Neural cell (in vitro differentiated cells): ENCODE measurements at regions not wholly inside any gene's neighbourhood (a gene's known extent, or its start where the extent isn't known, plus 50 kb on each side); places are given as distances from the start of the nearest gene placed in this dataset.

ENCODE experiments used
- H2AFZ ChIP-seq: fragments of 200-600, 300-800 bp; sonication (generic), shearing (Covaris generic); 2 replicates; pipeline ENCODE4 v1.6.0; 2014; ENCODE audit warnings: low read depth, mild to moderate bottlenecking, antibody characterized with exemption, low read length, moderate library complexity
- H3F3A ChIP-seq: fragments of 200-600 bp; shearing (Covaris generic); 2 replicates; pipeline ENCODE4 v1.6.1; 2016; ENCODE audit warnings: mild to moderate bottlenecking, moderate library complexity, mixed read lengths, antibody characterized with exemption, low read length; ENCODE audit not compliant: insufficient read depth, poor library complexity, severe bottlenecking
- H3K27ac ChIP-seq: fragments of 200-600, 300-800 bp; sonication (generic), shearing (Covaris generic); 2 replicates; pipeline ENCODE4 v1.5.1; 2014; ENCODE audit warnings: mild to moderate bottlenecking, low read length, moderate library complexity
- H3K27me3 ChIP-seq: fragments of 300-800, 200-600 bp; sonication (generic), shearing (Covaris generic); 2 replicates; pipeline ENCODE4 v1.6.0; 2014; ENCODE audit warnings: mild to moderate bottlenecking, low read depth, low read length, moderate library complexity; ENCODE audit not compliant: insufficient read depth
- H3K36me3 ChIP-seq: fragments of 300-800, 200-600 bp; sonication (generic), shearing (Covaris generic); 2 replicates; pipeline ENCODE4 v1.5.1; 2014; ENCODE audit warnings: mild to moderate bottlenecking, antibody characterized with exemption, low read length, moderate library complexity; ENCODE audit not compliant: insufficient read depth
- H3K4me2 ChIP-seq: fragments of 300-800, 200-600 bp; sonication (generic), shearing (Covaris generic); 2 replicates; pipeline ENCODE4 v1.6.0; 2014; ENCODE audit warnings: mild to moderate bottlenecking, low read length
- H3K4me3 ChIP-seq: fragments of 300-800, 200-600 bp; sonication (generic), shearing (Covaris generic); 2 replicates; pipeline ENCODE4 v1.5.1; 2014; ENCODE audit warnings: mild to moderate bottlenecking, low read length, moderate library complexity
- H3K79me2 ChIP-seq: fragments of 200-600 bp; shearing (Covaris generic); replicated peaks from 2 replicates; pipeline ENCODE4 v1.6.0; 2014; ENCODE audit warnings: mild to moderate bottlenecking, low read length, moderate library complexity; ENCODE audit not compliant: insufficient read depth
- H3K9ac ChIP-seq: fragments of 300-800, 200-600 bp; sonication (generic), shearing (Covaris generic); 2 replicates; pipeline ENCODE4 v1.6.1; 2016; ENCODE audit warnings: mild to moderate bottlenecking, low read length, mixed read lengths
- H3K9me2 ChIP-seq: fragments of 200-600 bp; shearing (Covaris generic); 2 replicates; pipeline ENCODE4 v1.6.1; 2016; ENCODE audit warnings: mild to moderate bottlenecking, low read length, mixed read lengths; ENCODE audit not compliant: insufficient read depth
- H3K9me3 ChIP-seq: fragments of 200-600, 300-800 bp; sonication (generic), shearing (Covaris generic); 2 replicates; pipeline ENCODE4 v1.6.1; 2016; ENCODE audit warnings: mild to moderate bottlenecking, mixed run types, low read length, moderate library complexity, mixed read lengths
- H4K20me1 ChIP-seq: fragments of 200-600 bp; shearing (Covaris generic); 2 replicates; pipeline ENCODE4 v1.6.1; 2016; ENCODE audit warnings: mild to moderate bottlenecking, mixed run types; ENCODE audit not compliant: insufficient read depth
- CTCF ChIP-seq: fragments of 450-650 bp; IDR thresholded peaks from 2 replicates; pipeline ENCODE4 v1.5.1; 2014; ENCODE audit warnings: antibody characterized with exemption, mild to moderate bottlenecking, moderate library complexity; ENCODE audit not compliant: poor library complexity, severe bottlenecking
- EP300 ChIP-seq: fragments of 450-650 bp; conservative IDR thresholded peaks from 2 replicates; pipeline ENCODE4 v1.6.1; 2014; ENCODE audit warnings: antibody characterized with exemption, mild to moderate bottlenecking, moderate library complexity; ENCODE audit not compliant: poor library complexity, severe bottlenecking
- EZH2 ChIP-seq: fragments of 200-600, 300-800 bp; shearing (Covaris generic), sonication (generic); IDR thresholded peaks from 2 replicates; pipeline ENCODE4 v1.6.1; 2014; ENCODE audit warnings: antibody characterized with exemption, low read length, borderline replicate concordance, mild to moderate bottlenecking; ENCODE audit not compliant: insufficient read depth, poor library complexity, severe bottlenecking
- MXI1 ChIP-seq: fragments of 450-650 bp; conservative IDR thresholded peaks from 2 replicates; pipeline ENCODE4 v1.6.1; 2014; ENCODE audit warnings: antibody characterized with exemption, mild to moderate bottlenecking; ENCODE audit not compliant: poor library complexity, severe bottlenecking
- POLR2AphosphoS5 ChIP-seq: IDR thresholded peaks from 2 replicates; pipeline ENCODE4 v1.6.1; 2012
- RAD21 ChIP-seq: fragments of 450-650 bp; conservative IDR thresholded peaks from 2 replicates; pipeline ENCODE4 v1.6.1; 2014; ENCODE audit warnings: antibody characterized with exemption, mild to moderate bottlenecking, moderate library complexity
- SMC3 ChIP-seq: fragments of 450-650 bp; conservative IDR thresholded peaks from 2 replicates; pipeline ENCODE4 v1.6.1; 2014; ENCODE audit warnings: antibody characterized with exemption, mild to moderate bottlenecking, moderate library complexity; ENCODE audit not compliant: poor library complexity
- TAF1 ChIP-seq: IDR thresholded peaks from 2 replicates; pipeline ENCODE4 v1.6.1; 2012; ENCODE audit warnings: low read depth
- TF ChIP-seq, protein P1 (sequence below): IDR thresholded peaks from 2 replicates; pipeline ENCODE4 v1.6.1; 2012; ENCODE audit warnings: borderline replicate concordance

DNA sequence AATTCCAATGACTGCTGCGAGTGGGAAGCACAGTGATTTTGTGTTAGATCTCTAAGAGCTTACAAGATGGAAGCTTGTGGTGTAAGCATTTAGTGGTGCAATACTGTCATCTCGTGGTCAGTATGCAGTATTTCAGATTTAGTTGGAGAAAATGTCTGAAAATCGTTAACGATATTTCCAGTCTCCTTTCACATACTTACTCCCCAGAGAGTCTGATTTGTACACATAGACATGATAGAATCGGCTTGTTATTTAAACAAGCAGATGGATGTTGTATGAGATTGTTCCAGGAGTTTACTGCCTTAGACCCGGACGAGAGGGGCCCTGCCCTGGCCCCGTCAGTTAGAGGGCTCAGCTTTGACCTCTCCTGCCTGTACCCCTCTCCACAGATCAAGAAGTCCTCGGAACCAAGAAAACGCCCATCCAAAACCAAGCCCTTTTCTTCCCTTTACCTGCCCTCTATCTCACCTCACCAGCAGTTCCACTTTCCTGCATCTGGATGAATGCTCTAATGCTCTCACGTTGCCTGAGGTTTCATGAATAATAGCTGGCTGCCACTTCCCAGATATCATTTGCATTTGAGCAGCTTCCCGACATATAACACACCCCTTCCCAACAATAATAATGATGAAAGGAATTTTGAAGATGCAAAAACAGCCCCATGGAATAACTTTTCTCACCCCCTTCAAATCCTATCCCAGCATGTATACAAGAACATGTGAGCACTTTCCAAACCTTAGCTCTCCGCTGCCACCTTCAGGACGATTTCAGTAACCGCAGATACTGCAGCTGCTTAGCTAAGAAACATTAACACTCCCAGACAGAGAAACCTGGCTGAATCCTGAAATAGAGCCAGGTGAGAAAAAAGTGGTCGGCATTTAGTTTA is 247.3 kb downstream of the LTN1 start:
- no peak overlapping the region for H3K4me2 ChIP-seq
- no peaks in the 10 kb centered on the region for H3K27me3 ChIP-seq
- H3K4me3 ChIP-seq = no peak overlapping the region
- no peak overlapping the region for H3K9ac ChIP-seq
- H3K9me3 ChIP-seq = no peaks in the 10 kb centered on the region
- H3K27ac ChIP-seq = no peak overlapping the region
- H3K9me2 ChIP-seq = no peaks in the 10 kb centered on the region
- no peaks in the 10 kb centered on the region for H3K36me3 ChIP-seq
- no peak for TF ChIP-seq EP300
- no peak for TF ChIP-seq TAF1
- peak; percentile 96 for TF ChIP-seq RAD21
- TF ChIP-seq SMC3 = peak; percentile 92
- peak; percentile 11 for TF ChIP-seq MXI1
- TF ChIP-seq POLR2AphosphoS5 = no peak
- TF ChIP-seq CTCF = peak; percentile 89
- H3F3A ChIP-seq = no peaks in the 10 kb centered on the region
- H2AFZ ChIP-seq = no peak overlapping the region
- no peaks in the 10 kb centered on the region for H4K20me1 ChIP-seq
- H3K79me2 ChIP-seq = no peaks in the 10 kb centered on the region

GRCh38 chr21:28743723-28744122 is 249.0 kb downstream of the LTN1 start:
- Histone ChIP-seq H4K20me1 (no peaks in the 10 kb centered on the region), H3K4me3 (no peak overlapping the region), H3K36me3 (no peaks in the 10 kb centered on the region), H3K79me2 (no peaks in the 10 kb centered on the region), H3K27ac (no peak overlapping the region), H2AFZ (no peak overlapping the region), H3K9me2 (no peaks in the 10 kb centered on the region), H3F3A (no peaks in the 10 kb centered on the region), H3K27me3 (no peaks in the 10 kb centered on the region), H3K4me2 (no peak overlapping the region), H3K9me3 (no peaks in the 10 kb centered on the region), H3K9ac (no peak overlapping the region)
- TF ChIP-seq, protein P1, sequence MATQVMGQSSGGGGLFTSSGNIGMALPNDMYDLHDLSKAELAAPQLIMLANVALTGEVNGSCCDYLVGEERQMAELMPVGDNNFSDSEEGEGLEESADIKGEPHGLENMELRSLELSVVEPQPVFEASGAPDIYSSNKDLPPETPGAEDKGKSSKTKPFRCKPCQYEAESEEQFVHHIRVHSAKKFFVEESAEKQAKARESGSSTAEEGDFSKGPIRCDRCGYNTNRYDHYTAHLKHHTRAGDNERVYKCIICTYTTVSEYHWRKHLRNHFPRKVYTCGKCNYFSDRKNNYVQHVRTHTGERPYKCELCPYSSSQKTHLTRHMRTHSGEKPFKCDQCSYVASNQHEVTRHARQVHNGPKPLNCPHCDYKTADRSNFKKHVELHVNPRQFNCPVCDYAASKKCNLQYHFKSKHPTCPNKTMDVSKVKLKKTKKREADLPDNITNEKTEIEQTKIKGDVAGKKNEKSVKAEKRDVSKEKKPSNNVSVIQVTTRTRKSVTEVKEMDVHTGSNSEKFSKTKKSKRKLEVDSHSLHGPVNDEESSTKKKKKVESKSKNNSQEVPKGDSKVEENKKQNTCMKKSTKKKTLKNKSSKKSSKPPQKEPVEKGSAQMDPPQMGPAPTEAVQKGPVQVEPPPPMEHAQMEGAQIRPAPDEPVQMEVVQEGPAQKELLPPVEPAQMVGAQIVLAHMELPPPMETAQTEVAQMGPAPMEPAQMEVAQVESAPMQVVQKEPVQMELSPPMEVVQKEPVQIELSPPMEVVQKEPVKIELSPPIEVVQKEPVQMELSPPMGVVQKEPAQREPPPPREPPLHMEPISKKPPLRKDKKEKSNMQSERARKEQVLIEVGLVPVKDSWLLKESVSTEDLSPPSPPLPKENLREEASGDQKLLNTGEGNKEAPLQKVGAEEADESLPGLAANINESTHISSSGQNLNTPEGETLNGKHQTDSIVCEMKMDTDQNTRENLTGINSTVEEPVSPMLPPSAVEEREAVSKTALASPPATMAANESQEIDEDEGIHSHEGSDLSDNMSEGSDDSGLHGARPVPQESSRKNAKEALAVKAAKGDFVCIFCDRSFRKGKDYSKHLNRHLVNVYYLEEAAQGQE = no peak
- TF ChIP-seq EP300 (no peak), CTCF (no peak), RAD21 (no peak), EZH2 (no peak), SMC3 (no peak), TAF1 (no peak), POLR2AphosphoS5 (no peak), MXI1 (no peak)
